ENCODE measurements at regions not wholly inside any gene's neighbourhood (a gene's known extent, or its start where the extent isn't known, plus 50 kb on each side); places are given as distances from the start of the nearest gene placed in this dataset.

GRCh38 chr4:14025111-14025510 is 397.6 kb upstream of the BOD1L1 start (continued):
- TF ChIP-seq CHD7 (IDR thresholded peaks at IDR 0.05; ENCODE audit: insufficient replicate concordance, low read length) = no peak
- no peak for TF ChIP-seq USF2 (IDR thresholded peaks at IDR 0.05; ENCODE audit: low read length)
- TF ChIP-seq GABPA (IDR thresholded peaks at IDR 0.05; ENCODE audit: borderline replicate concordance, insufficient read depth, low read length) = no peak
- no peak for TF ChIP-seq POLR2AphosphoS5 (IDR thresholded peaks at IDR 0.05; ENCODE audit: low read depth, low read length)
- TF ChIP-seq POU5F1 (IDR thresholded peaks at IDR 0.05; ENCODE audit: low read depth, low read length) = no peak
- TF ChIP-seq FOSL1 (IDR thresholded peaks at IDR 0.05; ENCODE audit: insufficient read depth, low read depth, low read length) = no peak
- TF ChIP-seq HDAC6 (IDR thresholded peaks at IDR 0.05; ENCODE audit: low read depth, low read length) = no peak
- no peak for TF ChIP-seq RFX5 (IDR thresholded peaks at IDR 0.05; ENCODE audit: borderline replicate concordance, low read depth, low read length)
- no peak for TF ChIP-seq BRCA1 (IDR thresholded peaks at IDR 0.05; ENCODE audit: low read depth, low read length)
- no peak for TF ChIP-seq RBBP5 (IDR thresholded peaks at IDR 0.05; ENCODE audit: borderline replicate concordance, low read depth, low read length)
- no peak for TF ChIP-seq NRF1 (IDR thresholded peaks at IDR 0.05; ENCODE audit: low read depth, low read length)
- TF ChIP-seq JUN (IDR thresholded peaks at IDR 0.05; ENCODE audit: low read depth, low read length) = no peak

Measured in H1 (cell line).